GM10266 (cell line): ENCODE measurements at regions not wholly inside any gene's neighbourhood (a gene's known extent, or its start where the extent isn't known, plus 50 kb on each side); places are given as distances from the start of the nearest gene placed in this dataset.

Experiments
- DNase-seq: peaks from one replicate; pipeline ENCODE4 v3.0.0; 2012; ENCODE audit errors: extremely low spot score
- CTCF ChIP-seq: IDR thresholded peaks from 2 replicates; pipeline ENCODE4 v1.5.1; 2012; ENCODE audit warnings: mild to moderate bottlenecking, low read depth; ENCODE audit not compliant: control insufficient read depth, insufficient read depth; ENCODE audit errors: missing control alignments

GRCh38 chr2:71991397-71991796 lies 156.3 kb downstream of the CYP26B1 start:
- no peak for TF ChIP-seq CTCF

GRCh38 chr2:71990826-71991225 lies 156.8 kb downstream of the CYP26B1 start:
- no peak for DNase-seq
- no peak for TF ChIP-seq CTCF

More at GRCh38 chr2:71991397-71991796, 156.3 kb downstream of the CYP26B1 start:
- no peak for DNase-seq

- no peak for DNase-seq
- TF ChIP-seq CTCF = no peak
Measured at GRCh38 chr2:71990122-71990521, 157.5 kb downstream of the CYP26B1 start.

GRCh38 chr2:71989671-71990070 lies 158.0 kb downstream of the CYP26B1 start:
- no peak for TF ChIP-seq CTCF
- DNase-seq = no peak

GRCh38 chr2:71988170-71988569 lies 159.5 kb downstream of the CYP26B1 start:
- no peak for DNase-seq
- TF ChIP-seq CTCF = no peak

- TF ChIP-seq CTCF = no peak
- no peak for DNase-seq
Measured at GRCh38 chr2:71976685-71977084, 171.0 kb downstream of the CYP26B1 start.

- no peak for DNase-seq
- no peak for TF ChIP-seq CTCF
Measured at GRCh38 chr2:71974846-71975245, 172.8 kb downstream of the CYP26B1 start.

- TF ChIP-seq CTCF = no peak
- no peak for DNase-seq
Measured at GRCh38 chr2:71971493-71971892, 176.2 kb downstream of the CYP26B1 start.
